PC-9 (cell line): ENCODE measurements at regions not wholly inside any gene's neighbourhood (a gene's known extent, or its start where the extent isn't known, plus 50 kb on each side); places are given as distances from the start of the nearest gene placed in this dataset.

Experiments
- BruUV-seq: library from RNA; stranded (reverse); fragments of 400-500 nt; replicated peaks from 2 replicates; lab custom pipeline; 2021; lab: Mats Ljungman, UMichigan
- CTCF ChIA-PET: fragments of 300-600 bp; sonication (Branson Sonifier 250); formaldehyde crosslinking; loops from one replicate; lab custom pipeline; 2022; ENCODE audit warnings: antibody characterized with exemption; lab: Charles Lee
- POLR2A ChIA-PET: fragments of 300-600 bp; sonication (Branson Sonifier 250); formaldehyde crosslinking; loops from one replicate; lab custom pipeline; 2022; ENCODE audit warnings: antibody characterized with exemption; ENCODE audit not compliant: unreplicated experiment; lab: Charles Lee
- DNase-seq, 2 experiments: peaks; one replicate each; pipeline versions ENCODE4 v3.0.0 to v3.0.0-alpha.2; 2015 to 2022; ENCODE audit warnings: mixed read lengths in 1 of 2
- H2AFZ ChIP-seq: fragments of 200-600 bp; sonication (generic); 2 replicates; pipeline ENCODE4 v1.8.1; 2017; ENCODE audit warnings: antibody characterized with exemption
- H3F3A ChIP-seq: fragments of 200-600 bp; sonication (generic); 2 replicates; pipeline ENCODE4 v1.8.1; 2017; ENCODE audit warnings: antibody characterized with exemption, mild to moderate bottlenecking, low read depth; ENCODE audit not compliant: insufficient read depth
- H3K27ac ChIP-seq: fragments of 200-600 bp; sonication (generic); 2 replicates; pipeline ENCODE4 v1.6.1; 2016; ENCODE audit warnings: mixed run types
- H3K27me3 ChIP-seq: fragments of 200-600 bp; sonication (generic); 2 replicates; pipeline ENCODE4 v1.6.1; 2016; ENCODE audit warnings: low read depth, mixed run types; ENCODE audit not compliant: insufficient read depth
- H3K36me3 ChIP-seq: fragments of 200-600 bp; sonication (generic); 2 replicates; pipeline ENCODE4 v1.6.1; 2016; ENCODE audit warnings: low read depth, mixed run types
- H3K4me1 ChIP-seq: fragments of 200-600 bp; sonication (generic); replicated peaks from 2 replicates; pipeline ENCODE4 v1.6.1; 2016; ENCODE audit warnings: mixed run types; ENCODE audit not compliant: insufficient read depth
- H3K4me2 ChIP-seq: fragments of 200-600 bp; sonication (generic); 2 replicates; pipeline ENCODE4 v1.6.1; 2017; ENCODE audit warnings: mixed run types
- H3K4me3 ChIP-seq: fragments of 200-600 bp; sonication (generic); 2 replicates; pipeline ENCODE4 v1.6.1; 2016; ENCODE audit warnings: mixed run types
- H3K79me2 ChIP-seq: fragments of 200-600 bp; sonication (generic); 2 replicates; pipeline ENCODE4 v1.6.1; 2017; ENCODE audit warnings: low read depth, mixed run types
- H3K9me2 ChIP-seq: fragments of 200-600 bp; sonication (generic); 2 replicates; pipeline ENCODE4 v1.8.1; 2017; ENCODE audit warnings: mild to moderate bottlenecking; ENCODE audit not compliant: insufficient read depth
- H3K9me3 ChIP-seq: fragments of 200-600 bp; sonication (generic); 2 replicates; pipeline ENCODE4 v1.8.1; 2016; ENCODE audit warnings: low read depth; ENCODE audit not compliant: insufficient read depth
- H4K20me1 ChIP-seq: fragments of 200-600 bp; sonication (generic); 2 replicates; pipeline ENCODE4 v1.8.1; 2017; ENCODE audit not compliant: insufficient read depth
- EZH2 ChIP-seq: fragments of 200-600 bp; sonication (generic); IDR thresholded peaks from 2 replicates; pipeline ENCODE4 v1.8.0; 2017; ENCODE audit warnings: antibody characterized with exemption, low read depth
- intact Hi-C: fragments of 100-400 bp; cut with micrococcal nuclease; formaldehyde crosslinking; loops from one replicate; pipeline ENCODE4 v1.10.0; 2022; ENCODE audit not compliant: unreplicated experiment
- TF ChIP-seq, protein P1 (sequence below): fragments of 200-600 bp; sonication (generic); conservative IDR thresholded peaks from 2 replicates; pipeline ENCODE4 v1.6.1; 2017; ENCODE audit warnings: mixed run types, antibody characterized with exemption, mild to moderate bottlenecking, moderate library complexity

DNA sequence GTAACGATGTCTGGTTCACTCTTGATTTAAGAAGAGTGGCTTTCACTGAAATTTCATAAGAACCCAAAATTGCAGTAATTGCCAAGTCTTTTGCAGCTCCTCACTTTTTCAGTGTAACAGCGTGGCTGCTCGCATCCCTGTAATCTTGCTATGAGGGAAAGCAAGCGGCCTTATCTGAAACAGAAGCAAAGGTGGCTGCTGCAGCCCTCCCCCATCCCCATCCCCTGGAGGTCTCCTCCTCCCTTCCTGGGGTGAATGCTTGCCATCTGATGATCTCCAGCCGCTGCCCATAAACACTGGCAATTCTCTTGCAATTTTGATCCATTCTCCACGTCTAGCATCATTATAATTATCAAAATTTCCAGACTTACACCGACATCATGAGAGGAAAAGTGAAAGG is 182.5 kb upstream of the ASIC2 start:
- BruUV-seq: no TSS peak
- H3K9me2 ChIP-seq: no peaks in the 10 kb centered on the region

DNA sequence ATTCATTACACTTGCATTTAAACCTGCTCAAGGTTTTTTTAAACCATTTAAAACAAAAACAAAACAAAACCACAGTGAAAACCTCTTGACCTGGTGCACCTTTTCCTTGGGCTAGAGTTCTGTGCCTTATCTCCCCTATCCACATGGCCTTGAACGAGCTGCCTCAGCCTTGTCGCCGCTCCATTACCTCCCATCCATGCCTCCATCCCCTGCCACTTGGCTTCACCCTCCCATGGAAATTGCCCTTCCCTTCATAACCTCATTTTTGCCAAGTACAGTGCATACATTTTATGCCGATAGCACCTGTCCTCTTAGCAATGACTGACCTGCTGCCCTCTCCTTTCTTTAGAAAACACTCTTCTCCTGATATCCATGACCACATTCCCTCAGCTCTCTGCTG is 188.6 kb upstream of the ASIC2 start:
- H2AFZ ChIP-seq: no peak overlapping the region
- no peak overlapping the region for H3K27ac ChIP-seq
- no peaks in the 10 kb centered on the region for H3F3A ChIP-seq
- no peaks in the 10 kb centered on the region for H4K20me1 ChIP-seq
- H3K9me2 ChIP-seq: no peaks in the 10 kb centered on the region
- H3K4me2 ChIP-seq: no peak overlapping the region
- POLR2A ChIA-PET: no interaction called here
- DNase-seq: no peak
- H3K79me2 ChIP-seq: no peaks in the 10 kb centered on the region
- no peak for TF ChIP-seq EZH2
- BruUV-seq: no TSS peak
- no peak overlapping the region for H3K4me3 ChIP-seq
- no peaks in the 10 kb centered on the region for H3K36me3 ChIP-seq
- peaks cover 28% of the 10 kb centered on the region for H3K27me3 ChIP-seq
- intact Hi-C loops: no loop called here
- CTCF ChIA-PET: no interaction called here
- no peaks in the 10 kb centered on the region for H3K9me3 ChIP-seq
- no peaks in the 10 kb centered on the region for H3K4me1 ChIP-seq

More for the DNA sequence above, 182.5 kb upstream of the ASIC2 start:
- no peak for TF ChIP-seq EZH2
- TF ChIP-seq, protein P1, sequence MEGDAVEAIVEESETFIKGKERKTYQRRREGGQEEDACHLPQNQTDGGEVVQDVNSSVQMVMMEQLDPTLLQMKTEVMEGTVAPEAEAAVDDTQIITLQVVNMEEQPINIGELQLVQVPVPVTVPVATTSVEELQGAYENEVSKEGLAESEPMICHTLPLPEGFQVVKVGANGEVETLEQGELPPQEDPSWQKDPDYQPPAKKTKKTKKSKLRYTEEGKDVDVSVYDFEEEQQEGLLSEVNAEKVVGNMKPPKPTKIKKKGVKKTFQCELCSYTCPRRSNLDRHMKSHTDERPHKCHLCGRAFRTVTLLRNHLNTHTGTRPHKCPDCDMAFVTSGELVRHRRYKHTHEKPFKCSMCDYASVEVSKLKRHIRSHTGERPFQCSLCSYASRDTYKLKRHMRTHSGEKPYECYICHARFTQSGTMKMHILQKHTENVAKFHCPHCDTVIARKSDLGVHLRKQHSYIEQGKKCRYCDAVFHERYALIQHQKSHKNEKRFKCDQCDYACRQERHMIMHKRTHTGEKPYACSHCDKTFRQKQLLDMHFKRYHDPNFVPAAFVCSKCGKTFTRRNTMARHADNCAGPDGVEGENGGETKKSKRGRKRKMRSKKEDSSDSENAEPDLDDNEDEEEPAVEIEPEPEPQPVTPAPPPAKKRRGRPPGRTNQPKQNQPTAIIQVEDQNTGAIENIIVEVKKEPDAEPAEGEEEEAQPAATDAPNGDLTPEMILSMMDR: no peak
- no peak overlapping the region for H3K4me2 ChIP-seq
- DNase-seq: no peak
- no peak overlapping the region for H3K4me3 ChIP-seq
- H3K27me3 ChIP-seq: peaks cover 18% of the 10 kb centered on the region; the same call in 1 of the 2 replicates
- no peak overlapping the region for H3K27ac ChIP-seq
- POLR2A ChIA-PET: no interaction called here
- no peaks in the 10 kb centered on the region for H3K36me3 ChIP-seq
- no peaks in the 10 kb centered on the region for H3K9me3 ChIP-seq
- intact Hi-C loops: no loop called here
- no peaks in the 10 kb centered on the region for H3K79me2 ChIP-seq
- no peak overlapping the region for H2AFZ ChIP-seq
- no peaks in the 10 kb centered on the region for H4K20me1 ChIP-seq
- no peaks in the 10 kb centered on the region for H3K4me1 ChIP-seq
- no peaks in the 10 kb centered on the region for H3F3A ChIP-seq
- CTCF ChIA-PET: no interaction called here

DNA sequence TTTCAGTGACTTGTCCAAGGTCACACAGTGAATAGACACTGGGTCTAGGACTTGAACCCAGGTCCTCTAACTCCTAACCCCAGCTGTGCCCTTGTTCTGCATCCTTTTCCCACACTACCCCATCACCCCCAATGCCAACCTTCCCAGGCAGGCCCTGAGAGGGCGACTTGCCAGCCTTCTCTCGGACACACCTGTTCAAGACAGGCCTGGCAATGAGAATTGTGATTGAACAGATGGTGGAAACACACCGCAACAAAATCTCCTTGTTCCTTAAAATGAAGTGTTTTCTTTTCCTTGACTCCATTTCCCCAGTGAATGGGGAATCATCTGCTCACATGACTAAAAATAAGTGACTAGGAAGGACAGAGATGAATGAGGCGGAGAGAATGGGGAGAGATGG is 189.5 kb upstream of the ASIC2 start:
- BruUV-seq: no TSS peak
- Histone ChIP-seq H3F3A (no peaks in the 10 kb centered on the region), H3K9me3 (no peaks in the 10 kb centered on the region), H3K4me1 (no peaks in the 10 kb centered on the region), H3K4me3 (no peak overlapping the region), H3K36me3 (no peaks in the 10 kb centered on the region), H3K4me2 (no peak overlapping the region), H4K20me1 (no peaks in the 10 kb centered on the region), H3K79me2 (no peaks in the 10 kb centered on the region), H3K27ac (no peak overlapping the region), H2AFZ (no peak overlapping the region), H3K27me3 (peaks cover 23% of the 10 kb centered on the region), H3K9me2 (no peaks in the 10 kb centered on the region)
- ChIA-PET POLR2A (no interaction called here), CTCF (no interaction called here)
- DNase-seq: no peak
- TF ChIP-seq, protein P1: no peak
- no peak for TF ChIP-seq EZH2
- intact Hi-C loops: no loop called here

DNA sequence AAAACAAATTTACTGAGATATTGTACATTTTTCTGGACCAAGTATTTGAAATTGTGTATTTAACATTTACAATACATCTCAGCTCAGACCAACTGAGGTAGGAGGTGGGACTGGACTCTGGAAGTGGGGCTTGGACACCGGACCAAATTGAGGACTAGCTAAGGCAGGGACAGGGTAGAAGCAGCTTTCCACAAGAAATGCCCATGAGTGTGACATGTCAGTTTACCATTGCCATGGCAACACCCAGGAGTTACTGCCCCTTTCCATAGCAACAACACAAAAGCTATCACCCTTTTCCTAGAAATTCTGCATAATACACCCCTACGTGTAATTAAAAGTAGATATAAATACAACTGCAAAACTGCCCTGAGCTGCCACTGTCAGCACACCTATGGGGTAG is 191.5 kb upstream of the ASIC2 start:
- H3K27me3 ChIP-seq: peaks cover 19% of the 10 kb centered on the region
- no TSS peak for BruUV-seq
- H3K79me2 ChIP-seq: no peaks in the 10 kb centered on the region
- H4K20me1 ChIP-seq: no peaks in the 10 kb centered on the region
- H3K36me3 ChIP-seq: no peaks in the 10 kb centered on the region
- no peak for TF ChIP-seq EZH2
- TF ChIP-seq, protein P1: no peak
- H3K27ac ChIP-seq: no peak overlapping the region
- H2AFZ ChIP-seq: no peak overlapping the region
- intact Hi-C loops: no loop called here
- H3K9me3 ChIP-seq: no peaks in the 10 kb centered on the region
- no peak for DNase-seq
- ChIA-PET CTCF (no interaction called here), POLR2A (no interaction called here)
- no peaks in the 10 kb centered on the region for H3K4me1 ChIP-seq
- H3F3A ChIP-seq: no peaks in the 10 kb centered on the region
- H3K4me2 ChIP-seq: no peak overlapping the region
- H3K9me2 ChIP-seq: no peaks in the 10 kb centered on the region
- H3K4me3 ChIP-seq: no peak overlapping the region
